ENCODE measurements at regions not wholly inside any gene's neighbourhood (a gene's known extent, or its start where the extent isn't known, plus 50 kb on each side); places are given as distances from the start of the nearest gene placed in this dataset.

GRCh38 chr2:38438133-38438882 is 61.2 kb upstream of the ATL2 start:
- WGBS: 32% methylated on average over 2 of the region's 2 CpGs

DNA sequence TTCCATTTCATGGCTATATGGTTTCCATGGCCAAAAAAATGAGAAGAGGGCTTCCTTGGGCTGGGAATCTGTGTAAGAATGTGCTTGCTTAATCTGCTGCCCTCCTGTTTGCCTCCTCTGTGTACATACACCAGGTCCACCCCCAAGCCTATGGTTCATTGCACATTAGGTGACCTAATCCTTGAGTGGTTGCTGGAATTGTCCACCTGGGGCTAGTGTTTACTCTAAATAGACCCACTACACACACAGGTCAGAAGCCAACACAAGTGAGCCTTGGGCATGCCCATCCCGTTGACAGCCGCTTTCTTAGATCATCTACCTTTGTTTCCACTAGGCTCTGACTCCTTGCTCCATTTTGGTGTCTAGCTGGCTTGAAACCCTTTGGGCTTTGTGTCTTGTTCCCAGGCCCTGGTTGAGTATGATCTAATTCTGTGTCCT is 59.2 kb upstream of the ATL2 start:
- Histone ChIP-seq H3K27me3 (replicated peaks; ENCODE audit: insufficient read depth) (no peaks in the 10 kb centered on the region), H3K4me1 (replicated peaks) (peaks cover 3% of the 10 kb centered on the region), H3K9me3 (no peaks in the 10 kb centered on the region), H3K27ac (no peak overlapping the region), H3K36me3 (no peaks in the 10 kb centered on the region), H3K4me3 (no peak overlapping the region)
- WGBS: 89% methylated on average over 2 of the region's 2 CpGs
- DNase-seq (ENCODE audit: low spot score): no peak
- intact Hi-C loops (cut with DNase I): no loop called here
- no peak for TF ChIP-seq POLR2A (IDR thresholded peaks at IDR 0.05)
- TF ChIP-seq, protein P1, sequence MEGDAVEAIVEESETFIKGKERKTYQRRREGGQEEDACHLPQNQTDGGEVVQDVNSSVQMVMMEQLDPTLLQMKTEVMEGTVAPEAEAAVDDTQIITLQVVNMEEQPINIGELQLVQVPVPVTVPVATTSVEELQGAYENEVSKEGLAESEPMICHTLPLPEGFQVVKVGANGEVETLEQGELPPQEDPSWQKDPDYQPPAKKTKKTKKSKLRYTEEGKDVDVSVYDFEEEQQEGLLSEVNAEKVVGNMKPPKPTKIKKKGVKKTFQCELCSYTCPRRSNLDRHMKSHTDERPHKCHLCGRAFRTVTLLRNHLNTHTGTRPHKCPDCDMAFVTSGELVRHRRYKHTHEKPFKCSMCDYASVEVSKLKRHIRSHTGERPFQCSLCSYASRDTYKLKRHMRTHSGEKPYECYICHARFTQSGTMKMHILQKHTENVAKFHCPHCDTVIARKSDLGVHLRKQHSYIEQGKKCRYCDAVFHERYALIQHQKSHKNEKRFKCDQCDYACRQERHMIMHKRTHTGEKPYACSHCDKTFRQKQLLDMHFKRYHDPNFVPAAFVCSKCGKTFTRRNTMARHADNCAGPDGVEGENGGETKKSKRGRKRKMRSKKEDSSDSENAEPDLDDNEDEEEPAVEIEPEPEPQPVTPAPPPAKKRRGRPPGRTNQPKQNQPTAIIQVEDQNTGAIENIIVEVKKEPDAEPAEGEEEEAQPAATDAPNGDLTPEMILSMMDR (IDR thresholded peaks at IDR 0.05): no peak
- no peak for TF ChIP-seq POLR2AphosphoS5 (IDR thresholded peaks at IDR 0.05)

More at GRCh38 chr2:38438133-38438882, 61.2 kb upstream of the ATL2 start:
- intact Hi-C loops (cut with DNase I): no loop called here
- TF ChIP-seq, protein P1 (IDR thresholded peaks at IDR 0.05): no peak
- TF ChIP-seq POLR2A (IDR thresholded peaks at IDR 0.05) (no peak), POLR2AphosphoS5 (IDR thresholded peaks at IDR 0.05) (no peak)
- Histone ChIP-seq H3K27ac (no peak overlapping the region), H3K9me3 (no peaks in the 10 kb centered on the region), H3K27me3 (replicated peaks; ENCODE audit: insufficient read depth) (no peaks in the 10 kb centered on the region), H3K36me3 (no peaks in the 10 kb centered on the region), H3K4me1 (replicated peaks) (peaks cover 4% of the 10 kb centered on the region), H3K4me3 (no peak overlapping the region)
- no peak for DNase-seq (ENCODE audit: low spot score)

- no peak for DNase-seq (ENCODE audit: low spot score)
- Histone ChIP-seq H3K27ac (no peak overlapping the region), H3K4me3 (no peak overlapping the region), H3K36me3 (no peaks in the 10 kb centered on the region), H3K27me3 (replicated peaks; ENCODE audit: insufficient read depth) (no peaks in the 10 kb centered on the region), H3K4me1 (replicated peaks) (no peaks in the 10 kb centered on the region), H3K9me3 (no peaks in the 10 kb centered on the region)
- intact Hi-C loops (cut with DNase I): no loop called here
- WGBS: 78% methylated on average over 2 of the region's 2 CpGs
- TF ChIP-seq POLR2A (IDR thresholded peaks at IDR 0.05) (no peak), POLR2AphosphoS5 (IDR thresholded peaks at IDR 0.05) (no peak)
- TF ChIP-seq, protein P1 (IDR thresholded peaks at IDR 0.05): no peak
Observed at GRCh38 chr2:38435775-38436174, 58.7 kb upstream of the ATL2 start.

- intact Hi-C loops (cut with DNase I): no loop called here
- H3K9me3 ChIP-seq: no peaks in the 10 kb centered on the region
- no peak overlapping the region for H3K4me3 ChIP-seq
- no peaks in the 10 kb centered on the region for H3K4me1 ChIP-seq (replicated peaks)
- H3K36me3 ChIP-seq: no peaks in the 10 kb centered on the region
- DNase-seq (ENCODE audit: low spot score): no peak
- H3K27me3 ChIP-seq (replicated peaks; ENCODE audit: insufficient read depth): no peaks in the 10 kb centered on the region
- H3K27ac ChIP-seq: no peak overlapping the region
- TF ChIP-seq POLR2A (IDR thresholded peaks at IDR 0.05) (no peak), POLR2AphosphoS5 (IDR thresholded peaks at IDR 0.05) (no peak)
- TF ChIP-seq, protein P1 (IDR thresholded peaks at IDR 0.05): no peak
Observed at GRCh38 chr2:38434595-38434994, 57.5 kb upstream of the ATL2 start.

- Histone ChIP-seq H3K4me3 (no peak overlapping the region), H3K9me3 (no peaks in the 10 kb centered on the region), H3K27ac (no peak overlapping the region), H3K4me1 (replicated peaks) (no peaks in the 10 kb centered on the region), H3K27me3 (replicated peaks; ENCODE audit: insufficient read depth) (no peaks in the 10 kb centered on the region), H3K36me3 (no peaks in the 10 kb centered on the region)
- TF ChIP-seq POLR2AphosphoS5 (IDR thresholded peaks at IDR 0.05): no peak
- TF ChIP-seq POLR2A (IDR thresholded peaks at IDR 0.05): no peak
- TF ChIP-seq, protein P1 (IDR thresholded peaks at IDR 0.05): no peak
- intact Hi-C loops (cut with DNase I): no loop called here
- DNase-seq (ENCODE audit: low spot score): no peak
- whole genome bisulfite sequencing: 96% methylated on average over 1 of the region's 1 CpG
Observed at GRCh38 chr2:38433607-38433975, 56.5 kb upstream of the ATL2 start.

All from prostate gland (tissue), 2 donors.